Ishikawa (cell line): ENCODE measurements at regions not wholly inside any gene's neighbourhood (a gene's known extent, or its start where the extent isn't known, plus 50 kb on each side); places are given as distances from the start of the nearest gene placed in this dataset.
A peak's percentile ranks its signal among the peaks of the same experiment; 100 is the strongest.

Experiments
- CREB1 ChIP-seq: IDR thresholded peaks from 2 replicates; pipeline ENCODE4 v1.6.1; 2012; ENCODE audit warnings: low read depth
- EGR1 ChIP-seq: IDR thresholded peaks from 2 replicates; pipeline ENCODE4 v1.6.1; 2012
- FOXM1 ChIP-seq: IDR thresholded peaks from 2 replicates; pipeline ENCODE4 v1.6.1; 2012; ENCODE audit warnings: low read depth, borderline replicate concordance
- MAX ChIP-seq: IDR thresholded peaks from 2 replicates; pipeline ENCODE4 v1.6.1; 2012
- NFIC ChIP-seq: IDR thresholded peaks from 2 replicates; pipeline ENCODE4 v1.6.1; 2012
- RAD21 ChIP-seq: IDR thresholded peaks from 2 replicates; pipeline ENCODE4 v1.6.1; 2012; ENCODE audit warnings: low read depth
- REST ChIP-seq: IDR thresholded peaks from 2 replicates; pipeline ENCODE4 v1.6.1; 2012; ENCODE audit warnings: low read depth, mild to moderate bottlenecking
- TAF1 ChIP-seq: IDR thresholded peaks from 2 replicates; pipeline ENCODE4 v1.6.1; 2012; ENCODE audit warnings: low read depth, mild to moderate bottlenecking
- TCF12 ChIP-seq: IDR thresholded peaks from 2 replicates; pipeline ENCODE4 v1.6.1; 2012; ENCODE audit warnings: low read depth
- ZBTB7A ChIP-seq: IDR thresholded peaks from 2 replicates; pipeline ENCODE4 v1.6.1; 2012; ENCODE audit warnings: low read depth
- TF ChIP-seq, protein P1 (sequence below): IDR thresholded peaks from 2 replicates; pipeline ENCODE4 v1.6.1; 2012

DNA sequence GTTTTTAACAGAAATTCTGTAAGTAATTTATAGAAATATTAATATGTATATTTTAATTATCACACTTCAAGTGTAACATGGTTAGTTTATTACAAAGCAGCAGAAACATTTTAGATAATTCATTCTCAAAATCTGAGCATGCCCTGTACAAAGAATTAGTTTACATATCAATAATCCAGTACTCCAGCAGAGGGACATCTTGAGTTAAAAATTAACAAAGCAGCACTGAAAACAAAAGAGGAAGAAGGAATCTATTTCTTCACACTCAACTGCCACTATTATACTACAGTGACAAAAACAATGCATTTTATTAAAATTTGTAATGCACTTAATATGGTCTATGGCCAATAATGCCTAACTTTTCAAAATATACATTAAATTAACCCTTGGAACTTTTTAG lies 179.1 kb upstream of the KLHL4 start:
- TF ChIP-seq MAX (no peak), NFIC (no peak), CREB1 (no peak), ZBTB7A (no peak), RAD21 (peak; percentile 53), TCF12 (no peak), TAF1 (no peak), EGR1 (no peak), REST (no peak), FOXM1 (no peak)
- TF ChIP-seq, protein P1, sequence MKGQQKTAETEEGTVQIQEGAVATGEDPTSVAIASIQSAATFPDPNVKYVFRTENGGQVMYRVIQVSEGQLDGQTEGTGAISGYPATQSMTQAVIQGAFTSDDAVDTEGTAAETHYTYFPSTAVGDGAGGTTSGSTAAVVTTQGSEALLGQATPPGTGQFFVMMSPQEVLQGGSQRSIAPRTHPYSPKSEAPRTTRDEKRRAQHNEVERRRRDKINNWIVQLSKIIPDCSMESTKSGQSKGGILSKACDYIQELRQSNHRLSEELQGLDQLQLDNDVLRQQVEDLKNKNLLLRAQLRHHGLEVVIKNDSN = no peak
